ENCODE measurements at regions not wholly inside any gene's neighbourhood (a gene's known extent, or its start where the extent isn't known, plus 50 kb on each side); places are given as distances from the start of the nearest gene placed in this dataset.

DNA sequence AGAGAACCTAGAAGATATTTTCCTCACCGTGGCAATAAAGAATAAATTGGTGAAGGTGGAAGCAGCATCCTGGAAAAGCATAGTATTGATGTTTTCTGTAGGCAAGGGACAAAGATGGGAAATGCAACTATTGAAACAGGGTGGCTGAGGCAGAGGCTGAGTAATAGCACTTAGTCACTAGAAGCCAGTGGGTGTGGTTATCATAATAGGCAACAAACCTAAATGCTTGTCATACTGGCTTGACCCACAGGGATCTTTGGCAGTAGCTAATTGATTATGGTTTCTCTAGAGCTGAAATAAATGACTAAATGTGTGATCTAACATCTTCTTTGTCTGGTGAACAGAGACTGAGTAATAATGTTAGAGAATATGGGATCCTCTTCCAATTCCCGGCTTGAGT, 353.6 kb upstream of the RPS6KA3 start:
- DNase-seq (ENCODE audit: low spot score): peak; percentile 88

DNA sequence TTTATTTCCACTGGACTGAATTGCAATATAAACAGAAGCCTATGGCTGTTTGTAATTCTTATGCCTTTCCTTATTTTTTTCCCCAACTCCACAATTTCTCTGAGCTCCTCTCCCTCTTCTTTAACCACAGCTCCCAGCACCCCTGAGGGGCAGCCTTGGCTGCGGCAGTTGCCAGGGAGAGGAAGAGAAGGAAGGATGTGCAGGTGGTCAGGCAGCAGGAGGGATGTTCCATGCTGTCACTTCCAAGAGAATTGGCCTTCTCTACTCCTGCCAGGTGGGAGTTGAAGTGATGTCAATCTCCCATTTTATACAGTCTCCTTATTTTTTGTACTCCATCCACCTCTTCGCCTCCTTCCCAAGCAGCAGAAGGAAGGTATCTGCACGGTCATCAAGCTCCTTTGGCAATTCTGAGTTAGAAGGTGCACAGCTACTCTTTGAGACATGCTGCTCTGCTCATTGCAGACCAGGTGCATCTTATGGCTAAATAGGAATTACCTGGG, 343.3 kb upstream of the RPS6KA3 start:
- DNase-seq (ENCODE audit: low spot score): no peak

DNA sequence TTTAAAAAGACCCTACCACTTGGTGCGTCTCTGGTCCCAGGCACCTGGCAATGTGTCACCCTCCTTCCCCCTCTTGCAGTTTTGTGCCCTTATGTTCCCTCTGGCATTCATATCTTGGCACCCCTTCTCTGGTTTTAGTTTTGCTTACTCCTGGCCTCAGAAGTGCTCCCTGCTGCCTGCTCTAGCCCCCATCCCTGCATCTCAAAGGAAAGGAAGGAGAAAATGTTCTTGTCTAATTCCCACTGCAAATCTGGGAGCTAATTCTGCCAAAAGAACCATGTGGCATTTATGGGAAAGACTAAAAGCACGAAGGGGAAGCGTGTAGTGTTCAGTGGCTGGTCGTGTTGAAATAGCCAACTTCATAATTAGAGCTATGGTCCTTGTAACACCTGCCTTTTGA, 340.1 kb upstream of the RPS6KA3 start:
- no peak for DNase-seq (ENCODE audit: low spot score)

DNA sequence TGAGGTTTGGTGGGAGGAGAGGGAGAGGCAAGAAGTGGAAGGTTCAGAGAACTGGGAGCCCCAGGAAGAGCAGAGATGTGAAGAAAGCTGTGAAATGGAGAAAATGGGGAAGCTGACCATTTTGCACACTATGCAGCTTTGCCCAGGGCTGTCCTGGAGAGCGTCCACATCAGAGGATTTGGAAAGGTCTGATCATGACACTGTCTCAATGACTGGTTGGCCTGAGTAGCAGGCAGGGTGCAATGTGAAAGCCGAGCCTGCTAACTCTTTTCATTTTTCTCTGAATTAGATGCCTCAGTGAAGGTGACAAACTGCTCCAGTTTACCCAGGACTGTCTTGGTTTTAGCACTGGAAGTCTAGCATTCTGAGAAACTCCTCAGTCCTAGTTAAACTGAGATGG, 330.1 kb upstream of the RPS6KA3 start:
- no peak for DNase-seq (ENCODE audit: low spot score)

DNA sequence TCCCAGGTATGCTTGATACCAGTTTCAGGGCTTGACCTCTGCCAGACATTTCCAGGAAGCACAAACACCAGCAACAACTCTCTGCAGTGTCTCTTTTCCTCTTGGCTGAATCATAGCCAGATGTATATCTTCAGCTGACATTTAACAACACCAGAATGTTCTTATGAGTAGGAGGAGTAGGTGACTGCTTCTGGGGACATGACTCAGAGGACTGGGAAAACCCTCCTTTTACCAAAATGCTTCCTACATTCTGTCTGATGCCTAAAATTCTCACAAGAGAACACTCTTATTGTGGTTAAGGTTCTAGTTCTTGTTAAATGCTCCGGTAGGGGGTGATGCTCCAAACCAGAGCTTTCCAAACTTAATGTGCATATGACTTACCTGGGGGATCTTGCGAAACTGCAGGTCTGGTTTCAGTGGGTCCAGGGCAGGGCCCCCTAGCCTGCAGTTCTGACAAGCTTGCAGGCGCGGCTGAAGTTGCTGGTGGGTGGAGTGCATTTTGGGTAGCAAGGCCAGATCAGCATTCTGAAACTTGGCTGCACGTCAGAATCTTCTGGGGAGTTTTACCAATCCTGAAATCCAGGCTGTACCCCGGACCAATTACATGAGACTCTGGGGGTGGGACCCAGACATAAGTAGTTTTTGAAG, 329.3 kb upstream of the RPS6KA3 start:
- peak; percentile 69 for DNase-seq (ENCODE audit: low spot score)

DNA sequence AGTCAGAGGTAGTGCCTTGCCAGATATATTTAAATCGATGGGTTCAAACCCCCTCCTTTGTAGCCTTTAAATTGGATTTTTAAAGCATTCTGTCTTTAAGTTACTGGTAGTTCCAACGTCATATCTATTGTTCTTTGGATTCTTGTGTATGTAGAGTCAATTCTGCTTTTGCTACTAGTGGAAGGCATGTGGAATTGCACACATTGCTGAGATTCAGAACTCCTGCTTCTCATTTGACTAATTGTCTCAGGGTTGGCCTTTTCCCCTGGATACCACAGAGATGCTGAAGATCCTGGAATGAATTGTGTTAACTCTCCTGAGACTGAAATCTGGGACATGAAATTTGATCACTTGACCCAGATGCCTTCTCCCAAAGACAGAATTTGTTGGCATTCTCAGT, 328.3 kb upstream of the RPS6KA3 start:
- peak; percentile 36 for DNase-seq (ENCODE audit: low spot score)

DNA sequence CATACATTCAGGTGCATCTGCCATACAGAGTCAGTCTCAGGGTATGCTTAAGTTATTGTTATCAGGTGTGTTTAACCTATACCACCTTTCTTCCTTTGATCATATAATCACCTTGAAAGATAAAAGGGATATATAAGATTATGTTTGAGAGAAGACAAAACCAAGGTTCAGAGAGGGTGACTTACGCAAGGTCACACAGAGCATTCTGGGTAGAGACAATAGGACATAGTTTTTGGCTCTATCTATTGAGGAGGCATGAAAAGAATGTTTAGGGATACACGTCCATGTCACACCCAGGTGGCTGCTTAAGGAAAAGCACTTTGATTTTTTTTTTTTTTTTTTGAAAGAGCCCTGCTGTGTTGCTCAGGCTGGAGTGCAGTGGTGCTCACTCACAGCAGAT, 327.1 kb upstream of the RPS6KA3 start:
- no peak for DNase-seq (ENCODE audit: low spot score)

DNA sequence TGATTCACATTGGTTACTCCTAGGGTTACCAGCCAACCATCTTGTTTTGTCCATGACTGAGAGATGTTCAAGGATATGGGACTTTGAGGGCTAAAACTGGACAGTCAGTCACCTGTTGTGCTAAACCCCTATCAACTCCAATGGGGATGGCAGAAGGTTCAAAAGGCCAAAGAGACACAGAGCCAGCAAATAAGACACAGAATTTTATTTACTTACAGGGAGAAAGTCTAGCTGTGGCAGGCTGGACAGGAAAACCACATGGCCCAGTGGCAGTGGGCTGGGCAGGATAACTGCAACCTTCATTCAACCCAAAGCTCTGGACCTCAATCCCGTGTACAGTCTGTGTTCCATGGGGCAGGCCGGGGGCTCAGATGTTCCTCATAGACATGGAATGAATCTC, 326.7 kb upstream of the RPS6KA3 start:
- DNase-seq (ENCODE audit: low spot score): no peak

DNA sequence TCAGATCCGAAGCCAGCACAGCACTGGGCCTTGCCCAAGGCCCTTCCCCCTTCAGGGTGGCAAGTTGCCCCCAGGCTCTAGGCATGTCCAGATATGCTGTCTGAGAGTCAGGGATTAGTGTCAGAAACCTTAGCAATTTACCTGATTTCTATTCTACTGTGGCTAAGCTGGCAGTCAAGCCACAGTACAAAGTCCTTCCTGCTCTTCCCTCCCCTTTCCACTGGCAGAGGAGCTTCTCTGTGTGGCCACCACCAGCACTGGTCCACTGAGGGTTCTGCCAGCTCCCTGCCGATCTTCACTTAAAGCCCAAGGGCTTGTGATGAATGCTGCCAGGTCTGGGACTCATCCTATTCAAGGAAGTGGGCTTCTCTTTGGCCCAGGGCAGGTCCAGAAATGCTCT, 324.5 kb upstream of the RPS6KA3 start:
- DNase-seq (ENCODE audit: low spot score): no peak

DNA sequence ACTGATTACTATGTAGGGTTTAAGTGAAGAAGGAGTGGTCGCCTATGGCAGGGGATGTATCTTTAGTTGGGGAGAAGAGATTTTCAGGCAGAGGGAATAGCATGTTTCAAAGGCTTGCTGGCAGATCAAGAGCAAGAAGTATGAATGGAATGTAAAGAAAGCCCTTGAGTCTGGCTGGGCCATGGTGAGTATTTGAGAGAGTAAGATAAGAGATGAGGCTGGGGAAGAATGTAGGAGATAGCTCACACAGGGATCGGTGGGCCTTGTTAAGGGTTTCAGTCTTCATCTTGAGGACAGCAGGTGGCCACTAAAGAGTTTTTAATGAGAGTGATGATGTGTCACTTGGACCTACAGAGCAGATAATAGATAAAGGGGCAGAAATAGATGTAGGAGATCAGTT, 319.1 kb upstream of the RPS6KA3 start:
- no peak for DNase-seq (ENCODE audit: low spot score)

DNA sequence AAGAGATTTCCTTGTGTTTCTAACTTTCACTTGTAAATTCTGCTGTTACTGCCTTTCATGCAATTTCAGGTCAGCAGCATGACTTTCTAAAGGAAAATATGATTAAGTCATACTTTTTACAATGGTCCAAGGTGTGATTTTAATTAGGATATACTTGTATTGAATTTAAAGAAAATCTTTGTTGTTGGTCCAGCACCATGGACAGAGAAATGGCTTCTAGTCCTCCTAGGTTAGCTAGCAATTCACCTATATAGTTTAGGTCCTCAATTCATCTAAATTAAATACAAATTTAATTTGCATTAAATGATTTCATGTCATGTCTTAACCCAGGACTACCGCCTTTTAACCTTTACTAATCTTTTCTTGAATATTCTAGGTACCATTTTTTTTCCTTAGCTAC, 304.9 kb upstream of the RPS6KA3 start:
- peak; percentile 9 for DNase-seq (ENCODE audit: low spot score)

DNA sequence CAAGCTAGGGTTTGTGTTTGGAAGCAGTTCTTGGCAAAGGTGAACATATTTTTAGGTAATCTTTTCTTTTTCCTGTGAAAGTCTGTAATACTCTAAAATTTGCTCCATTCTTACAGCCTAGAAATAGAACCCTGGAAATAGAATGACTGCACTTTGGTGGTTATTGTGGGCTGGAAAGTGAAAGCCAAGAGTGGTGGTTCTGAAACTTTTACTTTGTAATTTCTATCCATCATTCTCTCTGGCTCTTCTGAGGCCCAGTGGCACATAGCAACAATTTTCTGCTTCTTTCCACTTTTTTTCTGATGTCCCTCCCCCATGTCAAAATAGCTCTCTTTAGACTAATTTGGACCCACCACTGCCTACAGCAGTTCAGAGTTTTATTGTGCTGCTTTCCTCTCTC, 300.4 kb upstream of the RPS6KA3 start:
- no peak for DNase-seq (ENCODE audit: low spot score)

DNA sequence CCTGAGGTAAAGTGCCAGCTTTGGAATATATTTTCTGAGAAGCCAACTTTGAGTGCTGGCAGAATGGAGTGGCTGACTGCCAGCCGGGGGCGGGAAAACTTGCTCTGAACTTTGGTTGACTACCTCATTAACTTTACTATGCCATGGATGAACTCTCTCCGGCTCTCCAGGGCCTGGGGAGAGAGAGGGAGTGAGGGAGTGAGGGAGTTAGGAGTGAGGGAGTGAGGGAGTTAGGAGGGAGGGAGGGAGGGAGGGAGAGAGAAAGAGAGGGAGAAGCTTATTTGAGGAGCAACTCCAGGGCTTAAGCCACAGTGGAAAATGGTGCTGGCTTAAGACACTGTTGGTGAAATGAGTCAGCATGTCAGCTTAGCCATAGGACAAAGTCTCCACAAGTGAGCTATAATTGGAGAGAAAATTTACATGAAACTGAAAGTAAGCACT, 280.9 kb upstream of the RPS6KA3 start:
- DNase-seq (ENCODE audit: low spot score): peak; percentile 73

DNA sequence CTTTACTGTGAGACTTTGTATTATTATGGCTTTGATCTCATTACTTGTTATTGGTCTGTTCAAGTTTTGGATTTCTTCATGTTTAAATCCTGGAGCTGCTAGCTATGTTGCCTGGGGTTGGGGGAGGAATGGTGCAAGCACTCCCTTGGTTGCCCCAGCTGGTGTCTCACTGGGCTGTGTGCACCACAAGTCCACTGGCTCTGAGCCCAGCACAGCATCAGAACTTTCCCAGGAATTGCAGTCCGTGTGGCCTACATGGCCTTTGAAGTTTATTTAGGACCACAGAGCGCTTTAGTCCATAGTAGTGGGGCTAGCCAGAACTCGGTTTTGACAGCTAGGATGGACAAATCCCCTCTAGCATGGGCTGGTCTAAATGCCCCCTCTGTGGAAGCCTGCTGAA, 278.8 kb upstream of the RPS6KA3 start:
- DNase-seq (ENCODE audit: low spot score): no peak

DNA sequence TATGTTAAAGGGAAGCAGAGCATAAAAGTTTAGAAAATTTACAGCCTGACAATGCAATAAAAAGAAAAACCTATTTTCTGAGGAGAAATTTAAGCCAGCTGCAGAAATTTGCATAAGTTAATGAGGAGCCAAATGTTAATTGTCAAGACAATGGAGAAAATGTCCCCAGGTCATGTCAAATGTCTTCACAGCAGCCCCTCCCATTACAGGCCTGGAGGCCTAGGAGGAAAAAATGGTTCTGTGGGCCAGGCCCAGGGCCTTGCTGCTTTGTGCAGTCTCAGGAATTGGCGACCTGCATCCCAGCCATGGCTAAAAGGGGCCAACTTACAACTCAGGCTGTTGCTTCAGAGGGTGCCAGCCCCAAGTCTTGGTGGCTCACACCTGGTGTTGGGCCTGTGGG, 275.4 kb upstream of the RPS6KA3 start:
- DNase-seq (ENCODE audit: low spot score): no peak

DNA sequence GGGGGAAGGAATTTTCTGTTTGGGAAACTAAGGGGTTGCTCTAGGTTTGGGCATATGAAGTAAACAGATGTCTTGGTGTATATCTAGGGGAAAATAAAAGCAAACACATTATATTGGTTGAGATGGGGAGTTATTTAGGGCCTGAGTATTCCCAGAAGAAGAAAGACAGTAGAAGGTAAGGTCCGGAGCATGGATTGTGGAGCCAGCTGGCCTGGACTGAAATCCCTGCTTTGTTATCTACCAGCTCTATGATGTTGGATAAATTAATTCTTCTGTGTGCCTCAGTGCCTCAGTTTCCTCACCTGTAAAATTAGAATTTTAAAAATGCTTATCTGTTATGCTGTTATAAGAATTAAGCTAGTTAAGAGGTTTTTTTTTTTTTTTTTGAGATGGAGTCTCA, 272.3 kb upstream of the RPS6KA3 start:
- DNase-seq (ENCODE audit: low spot score): no peak

DNA sequence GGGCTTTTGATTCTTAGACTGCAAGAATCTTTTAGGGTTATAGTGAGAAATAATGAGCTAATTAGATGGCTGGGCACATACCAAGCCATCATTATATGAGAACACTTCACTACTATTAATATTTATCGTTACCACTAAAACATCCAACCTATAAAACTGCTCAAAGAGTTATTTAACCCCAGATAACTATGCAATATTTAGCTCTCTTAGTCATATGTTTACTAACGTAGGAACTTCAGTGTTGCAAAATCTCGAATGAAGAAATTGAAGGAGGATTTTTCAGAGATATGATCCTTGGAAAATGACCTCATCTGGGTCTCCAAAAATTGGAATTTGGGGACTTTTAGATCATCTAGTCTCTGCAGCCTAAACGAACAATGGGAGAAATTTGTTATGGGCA, 265.0 kb upstream of the RPS6KA3 start:
- DNase-seq (ENCODE audit: low spot score): no peak

DNA sequence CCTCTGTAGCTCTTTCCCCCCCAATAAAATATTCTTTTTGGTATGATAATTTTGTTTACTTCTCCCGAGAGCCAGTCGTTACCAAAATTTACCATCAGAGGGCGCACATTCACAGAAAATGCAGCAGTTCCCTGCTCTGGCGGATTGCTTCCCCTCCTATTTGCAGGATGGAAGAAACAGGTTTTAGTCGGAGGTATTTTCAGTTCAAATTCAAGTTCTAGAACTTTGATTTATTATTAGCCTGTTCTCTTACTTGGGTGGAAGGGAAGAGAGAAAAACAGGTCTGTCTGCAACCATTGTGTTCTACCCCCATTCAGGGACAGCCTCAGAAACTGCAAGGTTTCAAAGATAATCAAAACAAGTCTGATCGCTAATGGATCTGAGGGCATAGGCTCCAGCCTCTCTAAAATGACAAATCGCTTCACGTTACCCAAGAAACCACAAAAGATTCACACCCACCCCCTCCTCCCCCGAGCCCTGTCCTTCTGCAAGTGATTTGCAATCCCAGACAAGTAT, 263.8 kb upstream of the RPS6KA3 start:
- DNase-seq (ENCODE audit: low spot score): peak; percentile 65

DNA sequence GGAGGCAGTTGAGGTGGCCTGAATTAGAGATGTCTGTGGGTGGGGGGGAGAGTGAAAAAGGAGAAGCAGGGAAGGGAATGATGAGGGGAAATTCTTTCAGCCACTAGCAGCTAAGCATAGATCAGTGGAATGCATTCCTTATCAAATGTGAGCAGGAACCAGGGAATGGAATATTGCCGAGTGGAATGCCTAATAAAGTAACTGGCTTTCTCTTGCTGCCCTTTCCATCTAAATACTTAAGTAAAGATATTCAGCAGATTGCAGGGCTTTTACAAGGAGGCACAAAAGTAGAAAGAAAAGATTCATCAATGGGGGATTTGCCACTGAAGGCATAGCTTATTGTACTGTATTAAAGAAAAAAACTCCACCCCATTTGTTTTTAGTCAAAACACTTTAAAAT, 263.0 kb upstream of the RPS6KA3 start:
- DNase-seq (ENCODE audit: low spot score): no peak

DNA sequence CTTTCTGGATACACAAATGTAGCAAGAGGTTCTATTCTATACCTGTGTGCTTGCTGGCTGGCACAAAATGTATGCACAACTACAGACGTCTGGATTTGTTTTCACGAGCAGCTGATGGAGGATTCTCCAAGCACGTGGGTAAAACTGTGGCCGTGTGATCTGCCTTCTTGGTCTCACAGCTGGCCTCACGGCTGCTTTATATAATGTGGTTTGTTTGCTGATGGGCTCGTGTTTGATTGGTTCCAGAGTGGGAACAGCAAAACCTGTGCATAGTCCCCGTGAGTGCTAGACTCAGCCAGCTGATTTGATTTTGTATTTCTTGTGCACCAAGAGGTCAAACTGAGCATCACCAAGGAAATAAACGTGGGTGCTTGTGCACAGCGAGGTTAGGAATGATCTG, 262.6 kb upstream of the RPS6KA3 start:
- no peak for DNase-seq (ENCODE audit: low spot score)

DNA sequence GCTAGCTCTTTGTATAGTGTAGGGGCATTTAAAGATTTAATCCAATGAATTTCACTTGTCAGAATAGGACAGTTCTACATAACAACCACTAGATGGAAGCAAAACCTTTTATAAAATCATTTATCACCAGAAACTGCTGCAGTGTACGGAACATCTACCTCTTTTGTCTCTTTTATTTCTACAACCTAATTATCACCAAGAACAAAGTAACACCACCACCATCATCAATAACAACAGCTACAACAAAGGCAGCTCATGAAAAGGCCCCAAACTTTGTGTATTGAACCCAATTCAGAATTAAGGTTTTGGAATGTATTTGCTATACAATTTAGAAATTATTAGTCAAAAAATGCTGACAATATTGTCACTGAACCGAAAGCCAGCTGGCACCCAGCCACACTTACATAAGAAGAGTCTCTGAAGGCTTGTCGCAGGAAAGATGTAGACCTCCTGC, 260.9 kb upstream of the RPS6KA3 start:
- DNase-seq (ENCODE audit: low spot score): peak; percentile 47

DNA sequence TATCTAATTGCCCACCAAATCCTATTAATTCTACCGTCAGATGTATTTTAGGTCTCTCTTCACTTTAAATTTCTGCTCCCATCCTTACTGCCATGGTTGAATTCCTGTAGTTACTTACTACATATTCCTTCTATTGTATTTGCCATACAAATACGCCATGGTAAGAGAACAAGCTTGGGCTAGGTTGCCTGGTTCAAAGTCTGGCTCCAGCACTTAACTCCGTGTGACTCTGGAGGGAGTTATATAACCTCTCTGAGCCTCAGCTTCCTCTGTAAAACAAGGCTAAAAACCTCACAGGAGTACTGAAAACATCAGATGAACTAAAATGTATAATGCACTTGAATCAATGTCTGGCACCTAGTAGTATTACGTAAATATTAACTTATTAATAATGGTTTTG, 260.3 kb upstream of the RPS6KA3 start:
- DNase-seq (ENCODE audit: low spot score): no peak

DNA sequence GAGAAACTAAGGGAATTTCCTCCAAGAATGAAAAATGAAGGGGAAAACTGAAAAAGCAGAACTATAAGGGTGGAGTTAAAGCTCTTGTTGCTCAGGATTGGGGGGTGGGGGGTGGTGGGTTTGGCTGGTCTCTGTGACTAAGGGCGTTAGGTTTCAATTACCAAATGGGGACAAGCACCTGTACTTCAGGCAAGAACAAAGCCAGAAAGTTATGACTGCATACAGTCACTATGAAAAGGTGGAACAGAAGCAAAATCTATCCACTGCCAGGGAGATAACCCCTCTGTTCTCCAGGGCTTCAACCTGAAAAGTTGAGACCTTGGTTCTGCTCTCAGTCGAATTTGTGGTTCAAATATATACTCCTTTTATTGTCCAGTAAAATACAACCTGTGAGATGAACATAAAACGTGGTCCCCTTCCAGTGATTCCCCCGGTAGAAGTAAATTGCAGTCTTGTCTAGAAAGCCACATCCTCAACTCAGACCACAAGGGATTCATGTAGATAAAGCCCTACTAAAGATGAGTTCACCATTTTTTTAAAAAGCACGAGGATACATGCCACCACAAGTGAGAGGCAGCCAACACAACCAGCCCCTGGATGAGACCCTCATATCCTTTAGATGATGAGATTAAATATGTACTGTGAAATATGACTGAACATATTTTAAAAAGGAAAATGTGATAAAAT, 257.1 kb upstream of the RPS6KA3 start:
- no peak for DNase-seq (ENCODE audit: low spot score)

DNA sequence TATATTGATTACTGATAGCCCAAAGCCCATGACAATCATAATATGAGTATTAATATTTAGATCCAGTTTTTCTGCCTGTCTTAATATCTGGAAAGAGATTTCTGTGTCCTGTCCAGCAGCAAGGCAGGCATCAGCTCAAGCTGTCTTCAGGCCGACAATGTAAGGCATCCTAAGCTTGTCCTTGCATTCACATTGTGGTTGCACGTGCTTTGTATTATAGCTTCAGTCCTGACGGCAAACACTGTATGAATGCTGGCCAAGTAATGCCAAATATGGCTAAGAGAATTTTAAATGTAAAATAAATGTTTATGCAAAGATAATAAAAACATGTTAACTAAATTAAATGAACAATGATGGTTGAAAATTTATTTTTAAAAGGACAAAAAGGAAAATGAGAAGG, 255.7 kb upstream of the RPS6KA3 start:
- DNase-seq (ENCODE audit: low spot score): no peak
